Neural progenitor cell (in vitro differentiated cells): ENCODE measurements at regions not wholly inside any gene's neighbourhood (a gene's known extent, or its start where the extent isn't known, plus 50 kb on each side); places are given as distances from the start of the nearest gene placed in this dataset.

Experiments
- EZH2phosphoT487 ChIP-seq: fragments of 200-600 bp; sonication (generic); IDR thresholded peaks from 2 replicates; pipeline ENCODE4 v1.6.1; 2017; ENCODE audit warnings: antibody characterized with exemption
- TF ChIP-seq, protein P1 (sequence below): fragments of 200-600 bp; sonication (generic); IDR thresholded peaks from 2 replicates; pipeline ENCODE4 v1.5.1; 2017; ENCODE audit warnings: antibody characterized with exemption, mild to moderate bottlenecking

DNA sequence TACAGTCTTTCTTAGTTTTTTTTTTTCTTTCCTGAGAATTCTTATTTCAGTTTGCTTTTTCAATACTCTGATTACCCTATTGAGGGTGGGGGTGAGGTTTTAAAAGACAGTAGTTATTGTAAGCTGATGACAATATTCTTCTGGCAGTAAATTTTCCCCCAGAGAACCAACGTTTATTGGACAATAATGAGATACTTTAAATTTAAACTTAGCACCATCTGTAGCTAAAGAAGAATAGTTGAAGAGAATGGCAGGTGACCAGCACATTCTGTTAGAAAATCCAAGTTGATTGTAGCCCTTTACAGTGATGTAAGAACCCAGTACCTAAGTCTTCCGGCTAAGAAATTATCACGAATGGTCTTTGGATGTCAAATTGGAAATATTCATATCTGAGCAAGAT is 364.6 kb upstream of the LYPLAL1 start:
- TF ChIP-seq, protein P1, sequence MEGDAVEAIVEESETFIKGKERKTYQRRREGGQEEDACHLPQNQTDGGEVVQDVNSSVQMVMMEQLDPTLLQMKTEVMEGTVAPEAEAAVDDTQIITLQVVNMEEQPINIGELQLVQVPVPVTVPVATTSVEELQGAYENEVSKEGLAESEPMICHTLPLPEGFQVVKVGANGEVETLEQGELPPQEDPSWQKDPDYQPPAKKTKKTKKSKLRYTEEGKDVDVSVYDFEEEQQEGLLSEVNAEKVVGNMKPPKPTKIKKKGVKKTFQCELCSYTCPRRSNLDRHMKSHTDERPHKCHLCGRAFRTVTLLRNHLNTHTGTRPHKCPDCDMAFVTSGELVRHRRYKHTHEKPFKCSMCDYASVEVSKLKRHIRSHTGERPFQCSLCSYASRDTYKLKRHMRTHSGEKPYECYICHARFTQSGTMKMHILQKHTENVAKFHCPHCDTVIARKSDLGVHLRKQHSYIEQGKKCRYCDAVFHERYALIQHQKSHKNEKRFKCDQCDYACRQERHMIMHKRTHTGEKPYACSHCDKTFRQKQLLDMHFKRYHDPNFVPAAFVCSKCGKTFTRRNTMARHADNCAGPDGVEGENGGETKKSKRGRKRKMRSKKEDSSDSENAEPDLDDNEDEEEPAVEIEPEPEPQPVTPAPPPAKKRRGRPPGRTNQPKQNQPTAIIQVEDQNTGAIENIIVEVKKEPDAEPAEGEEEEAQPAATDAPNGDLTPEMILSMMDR: no peak
- no peak for TF ChIP-seq EZH2phosphoT487
